Prostate gland (tissue), 2 donors: ENCODE measurements at regions not wholly inside any gene's neighbourhood (a gene's known extent, or its start where the extent isn't known, plus 50 kb on each side); places are given as distances from the start of the nearest gene placed in this dataset.

Experiments used
- POLR2A ChIP-seq: fragments of 450-650 bp; IDR thresholded peaks from one replicate; pipeline ENCODE4 v1.6.1; 2016; ENCODE audit warnings: antibody characterized with exemption, mild to moderate bottlenecking
- POLR2AphosphoS5 ChIP-seq: sonication (generic); formaldehyde crosslinking; IDR thresholded peaks from one replicate; pipeline ENCODE4 v1.6.1; 2017; ENCODE audit warnings: antibody characterized with exemption
- TF ChIP-seq, protein P1 (sequence below), 4 experiments: fragments of 200-600 bp in 2 of 4; fragments of 450-650 bp in 2 of 4; sonication (generic) in 2 of 4; IDR thresholded peaks; 1 replicate in 3 of 4; 2 replicates in 1 of 4; pipeline ENCODE4 v1.5.1; 2016 to 2019; ENCODE audit warnings: antibody characterized with exemption in 4 of 4, mild to moderate bottlenecking in 2 of 4, moderate library complexity in 2 of 4

DNA sequence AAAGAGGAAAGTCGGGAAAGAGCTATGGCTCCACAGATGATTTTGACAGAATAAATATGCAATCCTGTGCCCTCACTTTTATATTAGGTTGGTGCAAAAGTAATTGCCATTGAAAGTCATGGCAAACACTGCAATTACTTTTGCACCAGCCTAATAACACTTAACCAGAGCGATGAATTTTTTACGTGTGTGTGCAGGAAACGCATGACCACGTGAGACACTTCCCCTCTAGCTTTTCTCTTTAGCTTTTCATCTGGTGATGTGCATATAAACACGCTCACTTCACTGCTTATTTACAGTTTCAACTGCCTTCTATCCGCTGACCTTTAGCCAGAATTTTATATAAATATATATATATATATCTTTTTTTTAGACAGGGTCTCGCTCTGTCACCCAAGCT is 216.3 kb upstream of the PSMD7 start:
- TF ChIP-seq POLR2A (no peak), POLR2AphosphoS5 (no peak)
- TF ChIP-seq, protein P1, sequence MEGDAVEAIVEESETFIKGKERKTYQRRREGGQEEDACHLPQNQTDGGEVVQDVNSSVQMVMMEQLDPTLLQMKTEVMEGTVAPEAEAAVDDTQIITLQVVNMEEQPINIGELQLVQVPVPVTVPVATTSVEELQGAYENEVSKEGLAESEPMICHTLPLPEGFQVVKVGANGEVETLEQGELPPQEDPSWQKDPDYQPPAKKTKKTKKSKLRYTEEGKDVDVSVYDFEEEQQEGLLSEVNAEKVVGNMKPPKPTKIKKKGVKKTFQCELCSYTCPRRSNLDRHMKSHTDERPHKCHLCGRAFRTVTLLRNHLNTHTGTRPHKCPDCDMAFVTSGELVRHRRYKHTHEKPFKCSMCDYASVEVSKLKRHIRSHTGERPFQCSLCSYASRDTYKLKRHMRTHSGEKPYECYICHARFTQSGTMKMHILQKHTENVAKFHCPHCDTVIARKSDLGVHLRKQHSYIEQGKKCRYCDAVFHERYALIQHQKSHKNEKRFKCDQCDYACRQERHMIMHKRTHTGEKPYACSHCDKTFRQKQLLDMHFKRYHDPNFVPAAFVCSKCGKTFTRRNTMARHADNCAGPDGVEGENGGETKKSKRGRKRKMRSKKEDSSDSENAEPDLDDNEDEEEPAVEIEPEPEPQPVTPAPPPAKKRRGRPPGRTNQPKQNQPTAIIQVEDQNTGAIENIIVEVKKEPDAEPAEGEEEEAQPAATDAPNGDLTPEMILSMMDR (IDR thresholded peaks at IDR 0.05): no peak
